ENCODE measurements at regions not wholly inside any gene's neighbourhood (a gene's known extent, or its start where the extent isn't known, plus 50 kb on each side); places are given as distances from the start of the nearest gene placed in this dataset.

- no peak for TF ChIP-seq CTCF (IDR thresholded peaks at IDR 0.05; ENCODE audit: insufficient read depth, missing control alignments)
- DNase-seq (ENCODE audit: insufficient read length, low spot score): no peak
- FAIRE-seq: no peak
These were observed 204.1 kb downstream of the BCOR start for GRCh38 chrX:39893417-39894338.

GRCh38 chrX:39894683-39895082 is 203.1 kb downstream of the BCOR start:
- FAIRE-seq (no peak), DNase-seq (ENCODE audit: insufficient read length, low spot score) (no peak)
- TF ChIP-seq CTCF (IDR thresholded peaks at IDR 0.05; ENCODE audit: insufficient read depth, missing control alignments): no peak

GRCh38 chrX:39895218-39896110 is 202.3 kb downstream of the BCOR start:
- DNase-seq (ENCODE audit: insufficient read length, low spot score): no peak
- no peak for FAIRE-seq
- no peak for TF ChIP-seq CTCF (IDR thresholded peaks at IDR 0.05; ENCODE audit: insufficient read depth, missing control alignments)

GRCh38 chrX:39896951-39897740 is 200.6 kb downstream of the BCOR start:
- TF ChIP-seq CTCF (IDR thresholded peaks at IDR 0.05; ENCODE audit: insufficient read depth, missing control alignments): no peak
- FAIRE-seq (no peak), DNase-seq (ENCODE audit: insufficient read length, low spot score) (no peak)

- FAIRE-seq (no peak), DNase-seq (ENCODE audit: insufficient read length, low spot score) (no peak)
- TF ChIP-seq CTCF (IDR thresholded peaks at IDR 0.05; ENCODE audit: insufficient read depth, missing control alignments): no peak
These were observed 200.0 kb downstream of the BCOR start for GRCh38 chrX:39897741-39898097.

- DNase-seq (ENCODE audit: insufficient read length, low spot score) (no peak), FAIRE-seq (no peak)
- TF ChIP-seq CTCF (IDR thresholded peaks at IDR 0.05; ENCODE audit: insufficient read depth, missing control alignments): no peak
These were observed 199.6 kb downstream of the BCOR start for GRCh38 chrX:39898147-39898546.
